Upper lobe of right lung (tissue), 1 donor: ENCODE measurements at regions not wholly inside any gene's neighbourhood (a gene's known extent, or its start where the extent isn't known, plus 50 kb on each side); places are given as distances from the start of the nearest gene placed in this dataset.

Source experiments
- ATAC-seq: fragments of 200-7000 bp; cut with Tn5 transposase; one replicate; pipeline ENCODE4 v1.9.1; 2020; ENCODE audit warnings: mild to moderate bottlenecking, moderate library complexity
- DNase-seq: peaks from one replicate; pipeline ENCODE4 v3.0.0-alpha.2; 2020
- H3K27ac ChIP-seq: fragments of 200-600 bp; one replicate; pipeline ENCODE4 v1.8.0; 2022
- H3K27me3 ChIP-seq: fragments of 200-600 bp; one replicate; pipeline ENCODE4 v1.8.0; 2022; ENCODE audit warnings: mild to moderate bottlenecking
- H3K36me3 ChIP-seq: fragments of 200-600 bp; one replicate; pipeline ENCODE4 v1.8.0; 2022
- H3K4me1 ChIP-seq: fragments of 200-600 bp; one replicate; pipeline ENCODE4 v1.8.0; 2022
- H3K4me3 ChIP-seq: fragments of 200-600 bp; one replicate; pipeline ENCODE4 v1.8.0; 2022; ENCODE audit warnings: mild to moderate bottlenecking
- H3K9me3 ChIP-seq: fragments of 200-600 bp; one replicate; pipeline ENCODE4 v1.8.0; 2022
- CTCF ChIP-seq: fragments of 200-600 bp; IDR thresholded peaks from one replicate; pipeline ENCODE4 v1.8.0; 2022; ENCODE audit warnings: antibody characterized with exemption
- intact Hi-C: fragments of 100-400 bp; cut with DNase I; formaldehyde crosslinking; loops from one replicate; pipeline ENCODE4 v1.11.0; 2022
- donor health status: DM: no; HTN: yes; CAD: no; lungs with severe emphysema.

DNA sequence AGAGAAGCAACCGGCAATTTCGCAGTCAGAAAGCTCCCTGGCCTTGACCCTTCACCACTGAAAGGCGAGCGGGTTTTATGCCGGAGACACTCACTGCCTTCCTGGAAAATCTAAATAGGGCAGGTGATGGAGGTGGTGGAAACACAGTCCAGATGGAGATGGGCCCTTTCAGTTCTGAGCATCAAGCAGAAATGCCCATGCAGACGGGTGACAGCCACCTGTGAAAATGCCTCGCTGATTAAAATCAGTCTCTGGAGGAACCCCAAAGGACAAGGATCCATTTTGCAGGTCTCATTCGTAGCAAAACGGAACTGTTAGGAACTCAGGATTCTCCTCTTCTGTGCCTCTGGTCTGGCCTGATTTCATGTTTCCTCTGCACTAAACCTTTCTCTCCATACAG, 74.2 kb downstream of the FZD10 start:
- Histone ChIP-seq H3K27ac (no peak overlapping the region), H3K9me3 (no peaks in the 10 kb centered on the region), H3K27me3 (no peaks in the 10 kb centered on the region), H3K4me1 (no peaks in the 10 kb centered on the region), H3K36me3 (no peaks in the 10 kb centered on the region), H3K4me3 (no peak overlapping the region)
- no peak for TF ChIP-seq CTCF
- DNase-seq: no peak
- intact Hi-C loops: no loop called here
- no peak for ATAC-seq

DNA sequence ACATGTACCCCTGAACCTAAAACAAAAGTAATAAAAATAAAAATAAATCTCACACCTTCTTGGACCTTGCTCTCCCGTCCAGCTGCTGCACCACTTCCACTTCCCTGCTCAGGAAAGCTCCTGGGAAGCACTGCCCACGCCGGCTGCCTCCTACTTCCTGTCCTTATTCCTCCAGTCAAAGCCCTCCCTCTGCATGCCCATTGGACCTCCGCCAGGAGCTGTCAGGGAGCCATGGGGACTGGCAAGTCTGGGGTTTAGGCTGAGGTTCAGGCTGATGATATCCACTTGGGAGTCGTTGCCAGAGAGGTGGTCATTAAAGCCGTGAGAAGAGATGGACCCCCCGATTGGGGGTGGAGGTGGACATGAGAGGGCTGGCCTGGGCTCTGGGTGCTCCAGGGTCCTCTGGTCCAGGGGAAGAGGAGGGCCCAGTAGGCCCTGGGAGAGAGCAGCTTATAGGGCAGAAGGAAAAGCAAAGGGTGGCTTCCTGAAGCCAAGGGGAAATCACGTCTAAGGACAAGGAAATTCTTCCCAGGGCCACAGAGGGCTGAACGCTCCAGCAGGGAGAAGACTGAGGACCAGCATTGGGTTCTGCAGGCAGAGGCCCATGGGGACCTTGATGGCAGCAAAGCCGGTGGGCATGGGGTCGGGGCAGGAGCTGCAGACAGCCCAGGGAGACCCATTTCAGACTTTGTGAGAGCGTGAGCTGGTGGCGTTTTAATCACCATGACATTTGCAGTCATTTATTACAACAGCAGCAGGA, 78.7 kb downstream of the FZD10 start:
- Histone ChIP-seq H3K27ac (no peak overlapping the region), H3K36me3 (no peaks in the 10 kb centered on the region), H3K4me1 (no peaks in the 10 kb centered on the region), H3K4me3 (no peak overlapping the region), H3K27me3 (no peaks in the 10 kb centered on the region), H3K9me3 (no peaks in the 10 kb centered on the region)
- no peak for TF ChIP-seq CTCF
- intact Hi-C loops: no loop called here
- DNase-seq: no peak
- no peak for ATAC-seq

GRCh38 chr12:130242506-130242905, 80.2 kb downstream of the FZD10 start:
- no peak for ATAC-seq
- intact Hi-C loops: no loop called here
- no peak overlapping the region for H3K27ac ChIP-seq
- TF ChIP-seq CTCF: no peak
- no peaks in the 10 kb centered on the region for H3K4me1 ChIP-seq
- H3K36me3 ChIP-seq: no peaks in the 10 kb centered on the region
- no peaks in the 10 kb centered on the region for H3K27me3 ChIP-seq
- no peaks in the 10 kb centered on the region for H3K9me3 ChIP-seq
- no peak overlapping the region for H3K4me3 ChIP-seq
- DNase-seq: no peak

DNA sequence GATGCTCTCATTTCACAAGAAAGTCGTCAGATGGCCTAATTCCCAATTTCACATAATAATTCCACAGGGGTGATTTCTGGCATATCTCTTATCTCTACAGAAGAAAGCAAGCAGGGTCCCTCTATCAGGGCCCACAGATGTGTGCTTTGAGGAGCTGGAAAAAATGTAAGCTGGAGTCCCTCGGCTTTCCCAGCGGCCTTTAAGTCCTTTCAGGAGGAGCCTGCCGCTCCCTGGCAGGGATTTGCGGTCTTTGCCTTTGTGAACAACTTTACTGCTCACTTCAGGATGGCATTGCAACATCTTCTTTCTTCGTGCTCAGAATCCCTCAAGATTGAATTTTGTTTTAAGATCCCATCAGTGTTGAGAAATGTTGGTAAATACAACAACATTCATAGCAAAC, 83.0 kb downstream of the FZD10 start:
- H3K4me3 ChIP-seq: no peak overlapping the region
- H3K27ac ChIP-seq: no peak overlapping the region
- intact Hi-C loops: no loop called here
- DNase-seq (no peak), ATAC-seq (no peak)
- no peaks in the 10 kb centered on the region for H3K27me3 ChIP-seq
- TF ChIP-seq CTCF: no peak
- no peaks in the 10 kb centered on the region for H3K4me1 ChIP-seq
- H3K9me3 ChIP-seq: no peaks in the 10 kb centered on the region
- no peaks in the 10 kb centered on the region for H3K36me3 ChIP-seq

DNA sequence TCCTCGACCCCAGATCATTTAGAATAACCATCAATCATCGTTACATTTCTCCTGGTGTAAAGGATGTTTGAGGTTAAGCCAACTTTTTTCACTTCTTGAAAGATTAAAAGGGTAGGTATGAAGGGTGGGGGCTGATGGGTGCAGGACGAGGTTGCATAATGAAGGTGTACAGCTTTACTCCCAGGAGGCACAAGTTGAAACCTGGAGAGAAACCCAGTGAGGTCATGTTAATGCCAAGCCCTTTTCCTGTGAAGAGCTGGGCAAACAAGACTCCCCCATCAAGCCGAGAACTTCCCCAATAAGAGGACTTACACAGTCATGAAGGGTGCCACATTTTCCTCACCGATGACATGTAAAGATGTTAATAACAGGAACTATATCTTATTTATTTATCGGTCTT, 84.3 kb downstream of the FZD10 start:
- intact Hi-C loops: no loop called here
- H3K27ac ChIP-seq: no peak overlapping the region
- no peak overlapping the region for H3K4me3 ChIP-seq
- H3K27me3 ChIP-seq: no peaks in the 10 kb centered on the region
- H3K4me1 ChIP-seq: no peaks in the 10 kb centered on the region
- H3K36me3 ChIP-seq: no peaks in the 10 kb centered on the region
- ATAC-seq: no peak
- TF ChIP-seq CTCF: no peak
- no peak for DNase-seq
- H3K9me3 ChIP-seq: no peaks in the 10 kb centered on the region
